HG03280 (cell line): ENCODE measurements at regions not wholly inside any gene's neighbourhood (a gene's known extent, or its start where the extent isn't known, plus 50 kb on each side); places are given as distances from the start of the nearest gene placed in this dataset.

Experiments used
- ATAC-seq: cut with Tn5 transposase; IDR thresholded peaks from one replicate; pipeline ENCODE4 v1.9.1; 2021; ENCODE audit warnings: mild to moderate bottlenecking, moderate library complexity; ENCODE audit not compliant: unreplicated experiment

DNA sequence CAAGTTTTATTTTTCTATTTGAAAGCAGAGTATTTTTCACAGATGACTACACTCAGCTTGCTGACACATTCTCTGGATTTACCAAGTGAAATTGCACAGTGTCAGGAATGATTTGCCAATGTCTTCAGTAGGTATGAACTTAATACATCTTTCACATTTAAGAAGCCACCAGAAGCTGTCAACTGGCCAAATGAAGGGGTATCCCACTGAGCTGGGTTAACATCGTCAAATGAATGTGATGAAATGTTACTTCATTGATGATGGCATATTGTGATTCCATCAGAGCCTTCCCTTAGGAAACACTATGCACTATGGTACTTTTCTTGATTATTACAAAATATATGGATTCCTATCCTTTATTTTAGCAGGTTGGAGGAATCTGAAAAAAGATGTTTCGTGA is 592.3 kb downstream of the FGF9 start:
- ATAC-seq = no peak

DNA sequence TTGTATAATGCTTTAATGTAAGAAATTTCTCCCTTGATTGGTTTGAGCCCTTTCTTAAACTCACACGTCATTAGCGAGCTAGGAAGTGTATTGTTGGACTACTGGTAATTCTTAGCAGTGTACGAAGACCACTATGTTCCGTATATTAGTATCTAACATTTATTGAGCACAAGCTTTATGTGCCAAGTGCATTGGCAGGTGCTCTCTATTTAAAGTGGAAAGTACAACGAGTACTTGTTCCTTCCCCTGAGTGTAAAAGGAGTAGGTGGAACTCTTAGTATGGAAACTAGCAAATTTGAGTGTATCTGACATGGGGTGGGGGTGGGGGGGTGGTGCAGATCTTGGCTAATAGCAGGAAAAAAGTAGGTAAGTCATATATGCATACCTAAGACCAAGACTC is 594.7 kb downstream of the FGF9 start:
- no peak for ATAC-seq

DNA sequence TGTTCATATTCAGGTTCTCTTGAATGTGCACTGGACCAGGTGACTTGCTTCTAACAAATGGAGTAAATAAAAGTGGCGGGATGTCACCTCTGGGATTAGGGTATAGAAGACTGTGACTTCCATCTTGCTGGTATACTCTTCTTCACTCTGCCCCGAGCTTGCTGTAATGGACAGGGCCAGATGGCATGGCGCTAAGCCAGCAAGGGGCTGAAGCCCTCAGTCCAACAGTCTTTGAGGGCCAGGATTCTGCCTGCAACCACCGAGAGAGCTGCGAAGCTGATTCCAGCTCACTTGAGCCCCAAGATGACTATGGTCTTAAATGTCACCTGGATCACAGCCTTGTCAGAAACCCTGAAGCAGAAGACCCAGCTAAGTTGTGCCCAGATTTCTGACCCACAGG is 600.0 kb downstream of the FGF9 start:
- no peak for ATAC-seq

DNA sequence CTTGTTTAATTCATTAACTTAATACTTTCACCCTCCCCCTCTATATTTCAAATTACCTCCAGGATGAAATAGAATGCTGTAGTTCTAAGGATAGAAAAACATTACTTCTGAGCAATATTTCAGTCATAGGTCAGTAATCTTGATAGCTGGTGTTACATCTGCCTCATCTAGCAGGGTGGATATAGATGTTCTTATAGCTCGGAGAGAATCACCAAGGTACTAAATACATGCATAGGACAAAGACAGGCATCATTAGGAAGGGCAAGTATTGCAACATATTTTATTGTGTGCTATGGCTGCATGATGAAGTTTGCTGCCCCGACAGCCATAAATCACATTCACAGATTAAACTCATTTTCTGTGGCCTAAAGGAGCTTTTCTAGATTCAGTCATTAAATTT is 601.0 kb downstream of the FGF9 start:
- no peak for ATAC-seq

DNA sequence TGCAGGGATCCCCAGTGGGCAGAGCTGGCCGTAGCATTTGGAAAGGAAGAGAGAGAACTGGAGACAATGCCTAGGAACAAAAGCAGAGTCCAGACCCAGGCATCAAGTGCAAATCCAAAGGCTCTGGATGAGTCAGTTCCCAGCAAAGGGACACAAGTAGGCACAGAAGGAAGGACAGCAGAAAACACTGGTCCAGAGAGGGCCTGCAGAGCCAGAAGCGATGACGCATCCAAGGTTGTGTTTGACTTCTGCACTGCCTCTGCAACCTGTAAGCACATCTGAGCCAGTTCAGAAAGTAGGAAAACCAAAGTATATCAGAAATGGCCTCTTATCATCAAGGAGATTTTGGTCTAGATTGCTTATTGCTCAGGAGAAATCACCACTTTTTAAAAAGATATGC is 604.5 kb downstream of the FGF9 start:
- ATAC-seq = no peak

DNA sequence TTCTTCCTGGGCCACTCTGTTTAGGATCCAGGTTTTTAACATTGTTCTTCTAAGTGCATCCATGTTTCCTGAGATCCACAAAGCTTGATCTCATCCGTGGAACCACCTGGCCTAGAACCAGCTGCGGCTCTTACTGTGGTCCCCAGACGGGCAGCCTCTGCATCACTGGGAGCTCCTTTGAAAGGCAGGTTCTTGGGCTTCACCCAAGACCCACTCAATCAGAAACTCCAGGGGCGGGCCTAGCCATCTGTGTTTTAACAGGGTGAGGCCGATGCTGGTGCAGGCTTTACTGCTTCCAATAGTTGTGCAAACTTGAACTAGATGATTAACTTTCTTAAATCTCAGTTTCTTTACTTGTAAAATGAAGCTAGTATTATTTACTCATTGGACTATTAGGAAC is 605.7 kb downstream of the FGF9 start:
- no peak for ATAC-seq

DNA sequence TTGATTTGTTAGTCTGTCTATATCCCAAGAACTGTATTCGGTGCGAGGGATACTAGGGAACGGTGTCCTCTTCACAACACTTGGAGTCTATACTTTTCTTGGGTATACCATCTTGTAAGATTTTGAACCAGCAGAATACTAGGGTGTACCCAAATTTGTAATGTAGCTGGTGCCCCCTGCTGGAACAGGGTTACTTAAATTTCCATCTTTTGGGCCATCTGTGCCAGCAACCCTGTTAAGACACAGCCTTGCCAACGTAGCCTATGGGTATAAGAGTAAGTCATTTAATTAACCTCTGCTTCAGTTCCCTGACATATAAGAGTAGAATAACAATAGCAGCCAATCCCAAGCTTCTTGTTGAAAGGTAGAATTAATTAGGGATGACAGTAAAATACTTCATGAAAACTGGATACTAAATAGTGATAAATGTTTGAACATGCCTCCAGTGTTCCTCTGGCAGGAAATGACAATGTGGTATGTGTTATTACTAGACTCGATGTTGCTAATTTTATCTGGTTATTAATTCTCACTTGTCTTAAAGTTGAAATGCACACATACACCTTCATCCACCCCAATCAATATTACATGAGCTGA is 607.6 kb downstream of the FGF9 start:
- no peak for ATAC-seq

DNA sequence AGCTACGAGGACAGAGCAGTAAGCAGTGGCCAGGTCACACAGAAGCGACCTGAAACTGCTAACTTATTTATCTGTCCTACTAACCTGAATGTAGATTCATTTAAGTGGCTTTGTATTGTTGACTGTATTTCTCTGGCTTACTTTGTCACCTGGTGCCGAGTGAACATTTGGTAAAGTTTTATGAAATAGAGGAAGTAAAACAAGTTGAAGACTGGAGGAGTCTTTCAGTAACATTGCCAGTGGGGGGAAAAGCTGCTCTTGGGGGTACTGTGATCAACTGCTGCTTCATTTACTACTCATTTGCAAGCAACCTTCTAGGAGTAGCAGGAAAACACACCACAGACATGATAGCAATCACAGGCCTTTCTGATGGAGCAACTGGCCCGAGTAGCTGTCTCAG is 615.0 kb downstream of the FGF9 start:
- no peak for ATAC-seq

DNA sequence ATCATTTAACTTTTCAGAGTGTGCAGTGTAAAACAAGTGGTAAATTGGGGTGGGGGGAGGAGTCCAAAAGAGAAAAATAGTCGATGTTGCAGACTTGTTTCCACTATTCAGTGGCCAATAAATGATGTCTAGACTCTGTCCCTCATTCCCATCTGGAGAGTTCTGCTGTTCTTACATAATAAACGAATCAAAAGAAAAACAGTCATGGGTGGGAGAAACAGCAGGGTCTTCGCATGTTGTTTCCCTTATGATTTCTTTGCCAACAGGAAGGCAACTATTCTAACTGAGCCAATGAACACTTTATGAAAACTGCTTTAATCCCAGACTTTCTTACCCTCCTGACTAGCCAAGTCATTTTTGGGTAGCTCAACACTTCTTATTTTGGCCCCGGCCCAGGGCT is 615.5 kb downstream of the FGF9 start:
- no peak for ATAC-seq

DNA sequence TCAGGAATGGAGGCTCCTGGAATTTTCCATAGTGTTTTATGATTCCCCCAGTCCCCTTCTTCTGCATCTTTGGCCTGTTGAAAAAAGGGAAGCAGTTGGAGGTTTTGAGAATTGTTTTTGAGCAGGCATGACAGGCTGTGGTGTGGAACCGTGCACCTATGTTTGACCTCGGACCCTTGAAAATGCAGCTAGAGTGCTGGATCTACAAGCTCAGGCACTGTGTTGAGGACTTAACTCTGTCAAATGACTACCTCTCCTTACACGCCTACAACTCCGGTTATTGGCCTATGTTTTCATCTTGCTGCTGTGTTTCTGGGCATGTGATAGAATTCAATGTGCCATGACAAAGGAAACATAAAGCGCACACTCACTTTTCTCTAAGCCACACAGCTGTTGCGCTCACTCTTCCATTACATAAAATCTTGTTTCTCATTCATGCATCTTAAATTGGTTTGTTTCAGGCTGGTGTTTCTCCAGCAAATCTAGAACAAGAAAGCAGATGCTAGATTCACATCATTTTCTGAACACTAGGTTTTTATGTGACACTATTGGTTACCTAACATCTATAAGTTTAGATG is 616.6 kb downstream of the FGF9 start:
- ATAC-seq = no peak

DNA sequence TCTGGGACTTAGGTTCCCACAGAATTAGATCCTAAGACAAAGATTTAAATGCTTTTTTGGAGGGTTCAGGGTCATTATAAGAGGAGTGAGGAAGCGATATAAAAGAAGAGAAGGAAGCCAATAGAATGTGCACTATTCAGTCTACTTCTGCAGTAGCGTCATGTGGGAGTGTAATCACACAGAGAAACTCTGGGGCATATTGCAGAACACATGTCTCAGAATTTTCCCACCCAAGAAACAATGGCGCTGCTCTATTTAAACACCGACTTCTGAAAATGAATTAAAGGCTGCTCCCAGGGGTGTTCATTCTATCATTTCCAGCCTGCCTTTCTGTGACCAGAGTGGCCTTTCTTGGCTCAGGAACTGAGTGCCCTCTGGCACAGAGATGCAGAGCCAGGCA is 617.6 kb downstream of the FGF9 start:
- no peak for ATAC-seq

DNA sequence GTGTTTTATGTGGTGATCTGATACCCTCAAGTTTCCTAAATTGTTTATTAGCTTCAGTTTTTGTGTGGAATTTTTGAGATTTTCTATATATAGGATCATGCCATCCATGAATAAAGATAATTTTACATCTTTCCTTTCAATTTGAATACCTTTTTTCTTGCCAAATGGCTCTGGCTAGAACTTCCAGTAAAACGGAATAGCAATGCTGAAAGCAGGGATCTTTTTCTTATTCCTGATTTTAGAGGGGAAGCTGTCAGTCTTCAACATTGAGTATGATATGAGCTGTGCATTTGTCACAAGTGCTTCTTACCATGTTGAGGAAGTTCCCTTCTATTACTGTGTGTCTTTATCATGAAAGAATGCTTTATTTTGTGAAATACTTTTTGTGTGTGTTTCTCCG is 618.8 kb downstream of the FGF9 start:
- ATAC-seq = no peak

DNA sequence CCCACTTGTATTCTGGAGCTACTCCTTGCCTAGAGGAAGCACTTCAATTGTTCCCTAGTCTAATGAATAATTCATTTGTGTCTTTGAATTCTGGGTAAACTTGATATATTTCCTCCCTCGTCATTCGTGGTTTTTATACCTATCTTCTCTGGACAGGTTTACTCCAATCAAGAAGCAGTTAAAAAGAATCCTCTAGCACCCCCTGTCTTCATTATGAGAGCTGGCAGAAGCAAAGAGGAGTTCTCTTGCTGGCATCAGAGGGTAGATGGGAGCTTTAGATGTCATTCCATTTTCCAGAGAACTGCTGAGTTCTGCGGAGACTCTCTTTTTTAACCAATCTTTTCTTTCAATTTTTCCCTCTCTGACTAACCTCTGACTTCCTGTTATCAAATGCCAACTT is 627.7 kb downstream of the FGF9 start:
- ATAC-seq = no peak

DNA sequence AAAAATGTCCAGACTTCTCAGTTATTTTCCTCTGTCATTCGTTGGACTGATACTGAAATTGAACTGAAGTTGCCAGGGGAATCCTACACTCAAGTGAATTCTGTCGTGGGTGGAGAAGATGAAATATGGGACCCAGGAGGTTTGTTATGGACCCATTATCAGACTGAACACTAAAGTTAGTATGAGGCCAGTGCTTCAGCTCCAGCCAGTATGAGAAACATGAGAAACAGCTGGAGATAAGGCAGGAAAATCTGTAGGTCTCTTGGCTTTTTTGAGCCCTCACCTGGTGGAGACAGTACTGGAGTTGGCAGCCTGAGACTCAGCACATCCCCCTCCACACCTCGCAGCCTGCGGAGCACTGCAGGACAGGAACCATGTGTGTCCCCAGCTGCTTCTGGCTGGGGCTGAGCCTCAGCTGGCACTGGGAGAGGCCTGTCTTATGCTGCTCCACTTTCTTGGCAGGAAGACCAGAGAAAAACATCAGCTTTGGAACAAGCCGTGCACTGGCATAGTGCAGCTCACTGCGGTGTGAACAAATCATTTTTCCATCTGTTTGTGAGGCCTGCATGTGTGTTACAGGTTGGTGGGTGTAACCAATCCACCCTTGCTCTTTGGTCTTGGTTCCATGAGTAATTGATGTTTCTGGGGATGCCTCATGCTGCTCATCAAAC is 641.0 kb downstream of the FGF9 start:
- no peak for ATAC-seq

DNA sequence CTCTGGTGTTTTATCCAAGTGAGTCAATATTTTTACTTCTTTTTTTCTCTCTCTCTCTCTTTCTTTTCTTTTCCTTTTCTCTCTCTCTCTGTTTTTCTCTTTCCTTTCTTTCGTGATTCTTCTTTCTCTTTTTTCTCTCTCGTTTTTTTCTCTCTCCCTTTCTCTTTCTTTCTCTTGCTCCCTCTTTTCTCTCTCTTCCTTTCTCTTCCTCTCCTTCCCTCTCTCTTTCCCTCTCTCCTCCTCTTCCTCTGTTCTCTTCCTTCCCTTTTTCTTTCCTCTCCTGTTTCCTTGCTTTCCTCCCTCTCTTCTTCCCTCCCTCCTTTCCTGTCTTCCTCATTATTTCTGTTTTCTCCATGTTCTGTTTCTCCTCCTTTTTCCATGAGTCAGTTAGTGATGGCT is 641.5 kb downstream of the FGF9 start:
- ATAC-seq = no peak

DNA sequence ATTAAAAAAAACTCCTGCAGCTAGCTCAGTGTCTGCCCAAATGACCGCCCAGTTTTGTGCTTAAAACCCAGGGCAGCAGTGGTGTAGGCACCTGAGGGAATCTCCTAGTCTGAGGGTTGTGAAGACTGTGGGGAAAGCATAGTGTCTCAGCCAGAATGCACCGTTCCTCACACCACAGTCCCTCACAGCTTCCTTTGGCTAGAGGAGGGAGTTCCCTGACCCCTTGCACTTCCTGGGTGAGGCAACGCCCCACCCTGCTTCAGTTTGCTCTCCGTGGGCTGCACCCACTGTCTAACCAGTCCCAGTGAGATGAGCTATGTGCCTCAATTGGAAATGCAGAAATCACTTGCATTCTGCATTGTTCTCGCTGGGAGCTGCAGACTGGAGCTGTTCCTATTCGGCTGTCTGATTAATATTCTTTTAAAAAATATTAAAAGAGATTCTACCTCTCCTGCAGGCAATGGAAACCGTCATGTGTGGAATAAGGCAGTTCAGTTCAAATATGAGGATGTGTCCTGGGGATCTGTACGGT is 645.7 kb downstream of the FGF9 start:
- no peak for ATAC-seq

DNA sequence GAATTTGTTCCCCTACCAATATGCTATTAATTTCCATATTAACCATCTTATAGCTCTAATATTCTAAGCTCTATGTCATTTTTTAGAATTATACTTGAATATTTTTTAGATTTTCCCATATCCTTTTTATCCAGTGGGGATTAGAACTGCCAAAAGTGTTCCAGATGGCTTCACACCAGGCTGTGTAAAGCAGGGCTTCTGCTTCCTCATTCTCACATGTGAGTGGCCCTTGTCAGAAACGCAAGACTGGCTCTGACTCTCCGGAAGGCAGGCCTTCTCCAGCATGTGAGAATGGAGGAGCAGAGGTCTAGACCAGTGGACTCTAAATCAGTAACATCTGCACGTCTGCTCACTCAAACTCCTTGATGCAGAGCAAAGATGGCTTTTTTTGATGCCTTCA is 650.1 kb downstream of the FGF9 start:
- no peak for ATAC-seq

DNA sequence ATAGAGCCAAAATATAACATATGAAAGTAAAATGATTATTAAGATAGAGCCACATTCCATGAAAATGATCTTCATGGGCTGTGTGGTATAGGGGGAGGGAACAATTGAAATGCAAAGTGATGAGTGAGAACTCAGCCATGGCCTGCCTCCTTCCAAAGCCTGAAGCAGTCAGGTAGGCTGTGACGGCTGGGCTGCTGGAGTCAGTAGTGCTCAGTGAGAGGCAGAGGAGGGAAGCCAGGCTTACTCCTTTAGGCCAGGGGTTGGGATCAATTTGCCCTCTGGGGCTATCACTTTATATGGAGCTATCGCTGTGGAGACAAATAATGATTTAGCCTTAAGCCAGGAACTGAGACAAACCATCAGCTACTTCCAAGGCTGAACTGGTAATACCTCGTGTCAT is 654.9 kb downstream of the FGF9 start:
- ATAC-seq = no peak

DNA sequence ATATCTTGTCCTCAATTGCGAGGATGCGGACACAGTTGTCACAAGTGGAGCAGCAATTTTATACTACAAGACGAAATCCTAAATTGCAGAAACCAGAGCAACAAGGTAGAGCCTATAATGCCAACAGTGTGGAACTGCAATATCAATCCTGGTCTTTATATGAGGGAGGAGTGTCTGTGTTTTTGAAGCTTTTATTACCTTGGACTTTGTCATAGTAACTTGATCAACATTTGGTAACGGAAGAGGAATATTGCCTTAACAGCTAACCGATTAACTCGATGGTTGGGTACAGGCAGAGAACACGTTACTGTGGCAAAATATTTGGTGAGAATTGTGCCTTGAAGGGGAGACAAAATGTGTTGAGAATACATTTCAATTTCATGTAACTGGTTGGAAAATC is 661.5 kb downstream of the FGF9 start:
- ATAC-seq = no peak

DNA sequence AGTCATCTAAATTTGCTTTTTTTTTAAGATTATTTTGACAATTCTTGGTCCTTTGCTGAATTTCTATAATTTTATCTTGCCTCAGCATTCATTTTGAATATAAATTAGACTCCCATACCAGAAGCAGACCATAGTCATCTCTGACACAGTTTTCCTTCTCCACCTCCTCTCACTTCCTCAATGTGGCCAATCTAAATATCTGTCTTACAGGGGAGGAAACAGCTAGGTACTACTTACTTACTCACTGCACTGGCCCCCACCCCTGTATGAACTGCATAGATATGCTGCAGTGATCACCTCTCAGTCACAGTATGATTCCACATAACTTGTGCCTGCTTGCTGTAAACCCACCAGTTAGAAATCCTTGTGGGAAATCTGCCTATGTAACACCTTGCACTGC is 665.6 kb downstream of the FGF9 start:
- no peak for ATAC-seq

DNA sequence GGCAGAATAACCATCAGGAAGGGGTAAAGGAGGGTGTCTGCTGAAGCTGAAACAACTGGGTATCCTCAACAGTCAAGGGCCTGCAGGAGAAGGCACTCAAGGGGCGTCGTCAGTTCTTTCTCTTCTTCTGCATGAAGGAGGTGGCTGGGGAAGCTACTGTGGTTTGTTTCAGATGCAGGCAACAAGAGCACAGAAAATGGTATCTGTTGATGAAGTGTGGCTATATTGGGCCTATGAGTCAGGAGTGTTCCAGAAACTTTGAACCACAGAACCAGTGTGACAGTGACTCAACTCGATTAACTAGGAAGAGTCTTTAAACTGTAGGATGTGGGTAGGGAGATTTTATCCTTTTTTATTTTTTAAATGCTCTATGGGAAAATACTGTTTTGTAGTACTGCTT is 686.3 kb downstream of the FGF9 start:
- ATAC-seq = no peak

DNA sequence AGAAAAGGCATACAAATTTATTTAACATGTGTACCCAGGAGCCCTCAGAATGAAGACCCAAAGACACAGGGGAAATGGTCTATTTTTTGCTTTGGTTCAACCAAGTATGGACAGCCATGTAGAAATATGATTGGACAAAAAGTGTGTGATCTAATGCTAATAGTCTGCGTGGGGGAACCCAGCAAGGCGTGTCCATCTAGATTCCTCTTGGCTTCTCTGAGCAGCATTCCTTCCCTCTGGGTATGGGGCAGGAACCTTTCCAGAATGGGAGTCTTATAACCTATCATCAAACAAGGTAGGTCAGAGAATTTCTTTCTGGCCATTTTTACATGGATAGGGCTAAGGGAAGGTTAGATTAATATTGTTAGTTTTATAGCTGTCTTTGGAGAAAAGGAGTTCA is 698.2 kb downstream of the FGF9 start:
- ATAC-seq = no peak

DNA sequence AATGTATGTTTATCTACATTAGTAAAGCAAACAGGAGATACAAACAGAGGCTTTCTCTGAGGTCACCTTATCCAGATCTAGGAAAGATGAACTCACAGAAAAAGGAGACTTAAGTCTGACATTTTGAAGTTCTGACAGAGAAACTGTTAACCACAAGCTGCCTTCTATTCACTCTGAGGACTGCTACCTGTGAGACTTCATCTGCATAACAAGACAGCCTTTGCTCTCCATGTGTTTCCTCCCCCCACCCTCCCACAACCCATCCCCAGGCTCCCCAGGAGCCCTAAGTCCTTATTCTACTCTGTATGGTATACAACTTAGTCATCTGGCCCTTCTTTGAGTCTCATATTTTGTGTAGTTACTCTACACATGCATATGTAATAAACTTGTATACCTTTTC is 699.0 kb downstream of the FGF9 start:
- no peak for ATAC-seq
